ENCODE measurements at regions not wholly inside any gene's neighbourhood (a gene's known extent, or its start where the extent isn't known, plus 50 kb on each side); places are given as distances from the start of the nearest gene placed in this dataset.

- H3K27ac ChIP-seq = no peak overlapping the region
- DNase-seq (ENCODE audit: low read depth, low spot score) = no peak
These were observed 228.3 kb upstream of the PKN2 start for GRCh38 chr1:88455621-88456256.

- no peak for DNase-seq (ENCODE audit: low read depth, low spot score)
These were observed 226.9 kb upstream of the PKN2 start for GRCh38 chr1:88457197-88457596.

GRCh38 chr1:88461007-88461406, 223.1 kb upstream of the PKN2 start:
- no peak for DNase-seq (ENCODE audit: low read depth, low spot score)
- H3K27ac ChIP-seq = no peak overlapping the region

More at GRCh38 chr1:88457197-88457596, 226.9 kb upstream of the PKN2 start:
- no peak overlapping the region for H3K27ac ChIP-seq

GRCh38 chr1:88462096-88462487, 222.0 kb upstream of the PKN2 start:
- H3K27ac ChIP-seq = no peak overlapping the region

GRCh38 chr1:88462488-88463261, 221.4 kb upstream of the PKN2 start:
- no peak overlapping the region for H3K27ac ChIP-seq
- no peak for DNase-seq (ENCODE audit: low read depth, low spot score)

More at GRCh38 chr1:88462096-88462487, 222.0 kb upstream of the PKN2 start:
- no peak for DNase-seq (ENCODE audit: low read depth, low spot score)

GRCh38 chr1:88463401-88463985, 220.6 kb upstream of the PKN2 start:
- H3K27ac ChIP-seq = no peak overlapping the region
- DNase-seq (ENCODE audit: low read depth, low spot score) = no peak

- DNase-seq (ENCODE audit: low read depth, low spot score) = no peak
- H3K27ac ChIP-seq = no peak overlapping the region
These were observed 218.1 kb upstream of the PKN2 start for GRCh38 chr1:88466011-88466410.

- no peak for DNase-seq (ENCODE audit: low read depth, low spot score)
- no peak overlapping the region for H3K27ac ChIP-seq
These were observed 217.0 kb upstream of the PKN2 start for GRCh38 chr1:88466899-88467580.

GRCh38 chr1:88472298-88472697, 211.8 kb upstream of the PKN2 start:
- no peak for DNase-seq (ENCODE audit: low read depth, low spot score)
- no peak overlapping the region for H3K27ac ChIP-seq

GRCh38 chr1:88472714-88473113, 211.4 kb upstream of the PKN2 start:
- no peak overlapping the region for H3K27ac ChIP-seq
- no peak for DNase-seq (ENCODE audit: low read depth, low spot score)

- H3K27ac ChIP-seq = no peak overlapping the region
- DNase-seq (ENCODE audit: low read depth, low spot score) = no peak
These were observed 209.3 kb upstream of the PKN2 start for GRCh38 chr1:88474555-88475304.

- no peak overlapping the region for H3K27ac ChIP-seq
- no peak for DNase-seq (ENCODE audit: low read depth, low spot score)
These were observed 199.2 kb upstream of the PKN2 start for GRCh38 chr1:88484881-88485280.

- no peak overlapping the region for H3K27ac ChIP-seq
- DNase-seq (ENCODE audit: low read depth, low spot score) = no peak
These were observed 195.8 kb upstream of the PKN2 start for GRCh38 chr1:88488237-88488636.

GRCh38 chr1:88490676-88491075, 193.4 kb upstream of the PKN2 start:
- no peak for DNase-seq (ENCODE audit: low read depth, low spot score)
- no peak overlapping the region for H3K27ac ChIP-seq

- no peak for DNase-seq (ENCODE audit: low read depth, low spot score)
- H3K27ac ChIP-seq = no peak overlapping the region
These were observed 184.4 kb upstream of the PKN2 start for GRCh38 chr1:88499671-88500070.

- H3K27ac ChIP-seq = no peak overlapping the region
- DNase-seq (ENCODE audit: low read depth, low spot score) = no peak
These were observed 181.2 kb upstream of the PKN2 start for GRCh38 chr1:88502886-88503285.

GRCh38 chr1:88503646-88504045, 180.4 kb upstream of the PKN2 start:
- no peak for DNase-seq (ENCODE audit: low read depth, low spot score)
- no peak overlapping the region for H3K27ac ChIP-seq

- DNase-seq (ENCODE audit: low read depth, low spot score) = no peak
- no peak overlapping the region for H3K27ac ChIP-seq
These were observed 179.5 kb upstream of the PKN2 start for GRCh38 chr1:88504601-88505000.

GRCh38 chr1:88509379-88509778, 174.7 kb upstream of the PKN2 start:
- DNase-seq (ENCODE audit: low read depth, low spot score) = no peak

GRCh38 chr1:88514544-88515060, 169.5 kb upstream of the PKN2 start:
- no peak overlapping the region for H3K27ac ChIP-seq
- no peak for DNase-seq (ENCODE audit: low read depth, low spot score)

More at GRCh38 chr1:88509379-88509778, 174.7 kb upstream of the PKN2 start:
- H3K27ac ChIP-seq = no peak overlapping the region
